HFFc6 (cell line): ENCODE measurements at regions not wholly inside any gene's neighbourhood (a gene's known extent, or its start where the extent isn't known, plus 50 kb on each side); places are given as distances from the start of the nearest gene placed in this dataset.

Source experiments
- DNase-seq: peaks from one replicate; pipeline ENCODE4 v3.0.0-alpha.2; 2018
- H3K27ac Mint-ChIP-seq: 2 replicates; pipeline ENCODE4 v1.8.0; 2020; ENCODE audit warnings: mild to moderate bottlenecking, mixed read lengths
- H3K27me3 Mint-ChIP-seq: 2 replicates; pipeline ENCODE4 v1.8.0; 2021; ENCODE audit warnings: mild to moderate bottlenecking, moderate library complexity, mixed read lengths; ENCODE audit not compliant: insufficient read depth
- H3K36me3 Mint-ChIP-seq: 2 replicates; pipeline ENCODE4 v1.8.0; 2021; ENCODE audit warnings: low read depth, mixed read lengths
- H3K4me1 Mint-ChIP-seq: 2 replicates; pipeline ENCODE4 v1.8.0; 2020; ENCODE audit warnings: low read depth, mixed read lengths
- H3K4me3 Mint-ChIP-seq: 2 replicates; pipeline ENCODE4 v1.8.0; 2020; ENCODE audit warnings: mild to moderate bottlenecking, moderate library complexity, mixed read lengths
- H3K9me3 Mint-ChIP-seq: 2 replicates; pipeline ENCODE4 v1.8.0; 2020; ENCODE audit warnings: mild to moderate bottlenecking, mixed read lengths
- TF ChIP-seq, protein P1 (sequence below): fragments of 200-600 bp; sonication (generic); IDR thresholded peaks from 2 replicates; pipeline ENCODE4 v1.5.0; 2021; ENCODE audit warnings: antibody characterized with exemption, mild to moderate bottlenecking

DNA sequence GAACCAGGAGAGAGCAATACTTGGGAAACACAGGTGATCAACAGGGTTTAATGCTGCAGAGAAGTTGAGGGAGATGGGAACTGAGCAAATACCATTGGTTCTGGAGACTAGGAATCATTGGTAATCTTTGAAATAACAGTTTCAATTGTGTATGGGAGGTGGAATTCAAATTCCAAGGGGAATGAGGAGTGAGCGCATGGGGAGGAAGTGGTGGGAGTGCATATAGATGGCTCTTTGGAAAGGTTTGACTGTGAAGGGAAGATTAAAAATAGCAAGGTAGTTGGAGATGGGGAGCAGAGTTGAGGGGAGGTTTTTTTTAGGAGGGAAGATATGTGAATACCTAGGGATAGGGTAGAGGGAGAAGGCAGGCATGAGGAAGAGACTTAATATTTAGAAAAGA lies 51.1 kb upstream of the ROPN1 start:
- H3K27ac Mint-ChIP-seq: no peak overlapping the region

DNA sequence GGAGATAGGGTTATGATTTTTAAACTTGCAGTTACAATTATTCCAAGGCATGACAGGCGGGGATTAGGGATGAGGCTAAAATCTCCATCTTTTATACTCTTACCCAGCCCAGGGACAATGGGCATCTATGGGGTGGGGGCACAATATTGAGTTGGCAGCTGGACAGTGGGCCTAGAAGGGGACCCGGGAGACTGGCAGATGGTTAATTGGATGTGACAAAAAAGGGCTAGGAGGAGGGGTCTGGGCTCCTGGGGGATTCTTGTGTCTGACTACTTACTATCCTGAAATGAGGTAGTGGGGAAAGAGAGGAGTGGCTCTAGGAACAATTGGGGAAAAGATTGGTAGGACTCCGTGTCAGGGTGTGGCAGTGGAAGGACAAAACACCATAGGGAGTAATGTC lies 53.0 kb upstream of the ROPN1 start:
- TF ChIP-seq, protein P1, sequence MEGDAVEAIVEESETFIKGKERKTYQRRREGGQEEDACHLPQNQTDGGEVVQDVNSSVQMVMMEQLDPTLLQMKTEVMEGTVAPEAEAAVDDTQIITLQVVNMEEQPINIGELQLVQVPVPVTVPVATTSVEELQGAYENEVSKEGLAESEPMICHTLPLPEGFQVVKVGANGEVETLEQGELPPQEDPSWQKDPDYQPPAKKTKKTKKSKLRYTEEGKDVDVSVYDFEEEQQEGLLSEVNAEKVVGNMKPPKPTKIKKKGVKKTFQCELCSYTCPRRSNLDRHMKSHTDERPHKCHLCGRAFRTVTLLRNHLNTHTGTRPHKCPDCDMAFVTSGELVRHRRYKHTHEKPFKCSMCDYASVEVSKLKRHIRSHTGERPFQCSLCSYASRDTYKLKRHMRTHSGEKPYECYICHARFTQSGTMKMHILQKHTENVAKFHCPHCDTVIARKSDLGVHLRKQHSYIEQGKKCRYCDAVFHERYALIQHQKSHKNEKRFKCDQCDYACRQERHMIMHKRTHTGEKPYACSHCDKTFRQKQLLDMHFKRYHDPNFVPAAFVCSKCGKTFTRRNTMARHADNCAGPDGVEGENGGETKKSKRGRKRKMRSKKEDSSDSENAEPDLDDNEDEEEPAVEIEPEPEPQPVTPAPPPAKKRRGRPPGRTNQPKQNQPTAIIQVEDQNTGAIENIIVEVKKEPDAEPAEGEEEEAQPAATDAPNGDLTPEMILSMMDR: no peak
- Mint-ChIP-seq H3K4me3 (no peak overlapping the region), H3K4me1 (no peaks in the 10 kb centered on the region), H3K9me3 (no peaks in the 10 kb centered on the region), H3K27ac (no peak overlapping the region), H3K27me3 (peaks cover 23% of the 10 kb centered on the region), H3K36me3 (no peaks in the 10 kb centered on the region)
- DNase-seq: no peak

More for the DNA sequence above, 51.1 kb upstream of the ROPN1 start:
- Mint-ChIP-seq H3K9me3 (no peaks in the 10 kb centered on the region), H3K4me3 (no peak overlapping the region), H3K4me1 (no peaks in the 10 kb centered on the region), H3K36me3 (no peaks in the 10 kb centered on the region), H3K27me3 (peaks cover 14% of the 10 kb centered on the region)
- DNase-seq: no peak
- TF ChIP-seq, protein P1: no peak

DNA sequence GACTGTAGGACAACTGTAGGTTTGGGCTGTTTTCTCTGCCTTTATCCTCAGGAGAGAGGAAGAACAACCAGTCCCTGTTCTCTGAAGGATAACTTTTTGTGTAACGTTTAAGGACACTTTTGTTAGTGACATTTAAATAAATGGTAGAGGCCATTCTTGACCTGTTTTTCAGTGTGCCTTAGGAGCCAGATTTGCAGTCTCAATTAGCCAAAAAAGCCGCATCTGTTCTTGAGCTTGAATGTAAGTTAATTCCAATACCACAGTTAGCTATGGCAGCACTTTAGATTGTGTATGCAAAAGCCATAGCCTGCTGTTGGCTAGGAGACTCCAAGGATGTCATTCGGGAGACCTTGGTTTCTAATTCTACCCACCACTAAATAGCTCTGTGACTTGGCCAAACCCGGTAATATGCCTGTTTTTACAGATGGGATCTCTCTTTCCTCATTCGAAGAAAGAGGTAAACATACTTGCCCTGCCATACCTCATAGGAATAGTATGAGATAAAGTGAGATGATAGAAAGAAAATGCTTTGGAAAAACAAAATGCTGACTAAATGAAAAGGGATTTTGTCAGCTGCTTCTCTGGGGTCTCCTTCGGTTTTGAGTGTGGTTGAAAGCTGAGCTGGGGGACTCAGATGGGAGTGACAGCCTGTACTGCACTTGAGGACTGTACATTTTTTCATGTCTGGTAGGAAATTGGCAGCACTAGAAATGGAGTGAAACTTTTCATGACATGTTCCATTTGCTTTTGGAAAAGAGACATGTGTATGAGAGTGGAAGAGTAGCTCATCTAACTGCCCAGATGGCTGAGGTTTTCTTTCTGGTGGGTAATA lies 57.3 kb upstream of the ROPN1 start:
- Mint-ChIP-seq H3K36me3 (no peaks in the 10 kb centered on the region), H3K27ac (no peak overlapping the region), H3K27me3 (peaks cover 28% of the 10 kb centered on the region), H3K4me1 (no peaks in the 10 kb centered on the region), H3K9me3 (no peaks in the 10 kb centered on the region), H3K4me3 (no peak overlapping the region)
- DNase-seq: no peak
- TF ChIP-seq, protein P1: no peak

DNA sequence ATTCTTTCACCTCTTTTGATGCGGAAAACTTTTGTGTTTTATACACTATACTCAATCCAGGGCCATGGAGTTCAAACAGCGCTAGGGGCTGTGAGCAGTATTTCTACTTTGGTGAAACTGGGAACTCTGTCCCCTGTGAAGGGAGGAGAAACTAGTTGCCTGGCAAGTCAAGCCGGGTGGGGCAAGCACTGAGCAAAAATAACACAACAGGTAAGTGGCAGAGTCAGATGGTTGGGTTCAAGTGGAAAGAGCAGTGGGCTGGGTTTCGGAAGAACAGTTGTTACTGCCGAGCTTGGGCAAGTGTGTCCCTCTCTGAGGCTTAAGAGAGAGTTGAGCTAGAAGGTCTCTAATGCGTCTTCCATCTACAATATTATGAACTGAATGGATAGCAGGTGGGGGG lies 59.7 kb upstream of the ROPN1 start:
- Mint-ChIP-seq H3K27ac (no peak overlapping the region), H3K27me3 (peaks cover 32% of the 10 kb centered on the region), H3K36me3 (no peaks in the 10 kb centered on the region), H3K4me3 (no peak overlapping the region), H3K4me1 (no peaks in the 10 kb centered on the region), H3K9me3 (no peaks in the 10 kb centered on the region)
- DNase-seq: no peak
- TF ChIP-seq, protein P1: no peak

DNA sequence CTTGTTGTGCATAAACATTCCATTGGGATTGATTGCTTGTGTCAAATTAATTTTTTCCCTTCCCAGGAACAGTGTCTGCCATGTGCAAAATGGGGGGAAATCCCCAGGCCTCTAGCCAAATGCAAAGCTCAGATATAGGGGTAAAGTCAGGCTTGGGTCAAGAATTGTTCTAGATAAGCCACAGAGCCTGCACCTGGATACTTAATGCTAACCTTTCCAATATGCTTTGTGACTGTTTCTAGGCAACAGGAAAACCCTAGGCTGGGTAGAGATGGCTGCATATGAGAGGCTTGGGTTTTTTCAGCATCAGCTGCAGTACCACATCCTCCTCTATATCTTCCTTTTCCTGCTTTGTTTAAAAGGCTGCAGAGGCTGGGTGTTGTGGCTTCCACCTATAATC lies 61.9 kb upstream of the ROPN1 start:
- Mint-ChIP-seq H3K4me3 (no peak overlapping the region), H3K9me3 (no peaks in the 10 kb centered on the region), H3K27ac (no peak overlapping the region), H3K27me3 (peaks cover 41% of the 10 kb centered on the region), H3K4me1 (no peaks in the 10 kb centered on the region), H3K36me3 (no peaks in the 10 kb centered on the region)
- no peak for DNase-seq
- TF ChIP-seq, protein P1: no peak
